ENCODE measurements at regions not wholly inside any gene's neighbourhood (a gene's known extent, or its start where the extent isn't known, plus 50 kb on each side); places are given as distances from the start of the nearest gene placed in this dataset.

GRCh38 chr7:12943781-12944180 lies 256.3 kb downstream of the ARL4A start:
- Histone ChIP-seq H3K27ac (ENCODE audit: low read depth, low read length) (no peak overlapping the region), H3K4me3 (ENCODE audit: low read depth in 1 of 2, low read length in 2 of 2) (no peak overlapping the region)

GRCh38 chr7:12945901-12946300 lies 258.5 kb downstream of the ARL4A start:
- H3K27ac ChIP-seq (ENCODE audit: low read depth, low read length): no peak overlapping the region
- no peaks in the 10 kb centered on the region for H3K27me3 ChIP-seq (ENCODE audit: control insufficient read depth in 1 of 2, insufficient read depth in 2 of 2, low read length in 2 of 2)
- no peak overlapping the region for H3K9ac ChIP-seq (ENCODE audit: low read depth in 1 of 2, low read length in 2 of 2)
- peaks cover 0 to 14% of the 10 kb centered on the region in 2 donors for H3K4me1 ChIP-seq (ENCODE audit: control insufficient read depth in 1 of 2, insufficient read depth in 2 of 2, low read length in 2 of 2)
- H3K4me3 ChIP-seq (ENCODE audit: low read depth in 1 of 2, low read length in 2 of 2): no peak overlapping the region
- no peaks in the 10 kb centered on the region for H3K9me3 ChIP-seq (ENCODE audit: control insufficient read depth in 1 of 2, low read length in 2 of 2)
- no peaks in the 10 kb centered on the region for H3K36me3 ChIP-seq (ENCODE audit: control insufficient read depth in 1 of 2, insufficient read depth in 2 of 2, low read length in 2 of 2)

More at GRCh38 chr7:12943781-12944180, 256.3 kb downstream of the ARL4A start:
- H3K36me3 ChIP-seq (ENCODE audit: control insufficient read depth in 1 of 2, insufficient read depth in 2 of 2, low read length in 2 of 2): no peaks in the 10 kb centered on the region
- H3K9me3 ChIP-seq (ENCODE audit: control insufficient read depth in 1 of 2, low read length in 2 of 2): no peaks in the 10 kb centered on the region
- H3K9ac ChIP-seq (ENCODE audit: low read depth in 1 of 2, low read length in 2 of 2): no peak overlapping the region
- H3K27me3 ChIP-seq (ENCODE audit: control insufficient read depth in 1 of 2, insufficient read depth in 2 of 2, low read length in 2 of 2): no peaks in the 10 kb centered on the region
- peaks cover 0 to 8% of the 10 kb centered on the region in 2 donors for H3K4me1 ChIP-seq (ENCODE audit: control insufficient read depth in 1 of 2, insufficient read depth in 2 of 2, low read length in 2 of 2)

- no peak overlapping the region for H3K4me3 ChIP-seq (ENCODE audit: low read depth in 1 of 2, low read length in 2 of 2)
- H3K9me3 ChIP-seq (ENCODE audit: control insufficient read depth in 1 of 2, low read length in 2 of 2): no peaks in the 10 kb centered on the region
- no peaks in the 10 kb centered on the region for H3K27me3 ChIP-seq (ENCODE audit: control insufficient read depth in 1 of 2, insufficient read depth in 2 of 2, low read length in 2 of 2)
- no peak overlapping the region for H3K27ac ChIP-seq (ENCODE audit: low read depth, low read length)
- no peaks in the 10 kb centered on the region for H3K36me3 ChIP-seq (ENCODE audit: control insufficient read depth in 1 of 2, insufficient read depth in 2 of 2, low read length in 2 of 2)
- H3K9ac ChIP-seq (ENCODE audit: low read depth in 1 of 2, low read length in 2 of 2): no peak overlapping the region
- H3K4me1 ChIP-seq (ENCODE audit: control insufficient read depth in 1 of 2, insufficient read depth in 2 of 2, low read length in 2 of 2): peaks cover 0 to 11% of the 10 kb centered on the region in 2 donors
Observed at GRCh38 chr7:12947465-12947864, 260.0 kb downstream of the ARL4A start.

- Histone ChIP-seq H3K4me1 (ENCODE audit: control insufficient read depth in 1 of 2, insufficient read depth in 2 of 2, low read length in 2 of 2) (peaks cover 0 to 6% of the 10 kb centered on the region in 2 donors), H3K27me3 (ENCODE audit: control insufficient read depth in 1 of 2, insufficient read depth in 2 of 2, low read length in 2 of 2) (no peaks in the 10 kb centered on the region), H3K9ac (ENCODE audit: low read depth in 1 of 2, low read length in 2 of 2) (no peak overlapping the region), H3K9me3 (ENCODE audit: control insufficient read depth in 1 of 2, low read length in 2 of 2) (no peaks in the 10 kb centered on the region), H3K36me3 (ENCODE audit: control insufficient read depth in 1 of 2, insufficient read depth in 2 of 2, low read length in 2 of 2) (no peaks in the 10 kb centered on the region), H3K27ac (ENCODE audit: low read depth, low read length) (no peak overlapping the region), H3K4me3 (ENCODE audit: low read depth in 1 of 2, low read length in 2 of 2) (no peak overlapping the region)
Observed at GRCh38 chr7:12949060-12949931, 261.9 kb downstream of the ARL4A start.

- Histone ChIP-seq H3K27me3 (ENCODE audit: control insufficient read depth in 1 of 2, insufficient read depth in 2 of 2, low read length in 2 of 2) (no peaks in the 10 kb centered on the region), H3K27ac (ENCODE audit: low read depth, low read length) (no peak overlapping the region), H3K9me3 (ENCODE audit: control insufficient read depth in 1 of 2, low read length in 2 of 2) (no peaks in the 10 kb centered on the region), H3K4me3 (ENCODE audit: low read depth in 1 of 2, low read length in 2 of 2) (no peak overlapping the region), H3K9ac (ENCODE audit: low read depth in 1 of 2, low read length in 2 of 2) (no peak overlapping the region), H3K36me3 (ENCODE audit: control insufficient read depth in 1 of 2, insufficient read depth in 2 of 2, low read length in 2 of 2) (no peaks in the 10 kb centered on the region), H3K4me1 (ENCODE audit: control insufficient read depth in 1 of 2, insufficient read depth in 2 of 2, low read length in 2 of 2) (peaks cover 0 to 6% of the 10 kb centered on the region in 2 donors)
Observed at GRCh38 chr7:12951397-12951801, 264.0 kb downstream of the ARL4A start.

GRCh38 chr7:12954380-12955033 lies 267.1 kb downstream of the ARL4A start:
- Histone ChIP-seq H3K9ac (ENCODE audit: low read depth in 1 of 2, low read length in 2 of 2) (no peak overlapping the region), H3K4me1 (ENCODE audit: control insufficient read depth in 1 of 2, insufficient read depth in 2 of 2, low read length in 2 of 2) (peaks cover 0 to 3% of the 10 kb centered on the region in 2 donors), H3K36me3 (ENCODE audit: control insufficient read depth in 1 of 2, insufficient read depth in 2 of 2, low read length in 2 of 2) (no peaks in the 10 kb centered on the region)

GRCh38 chr7:12957487-12957886 lies 270.1 kb downstream of the ARL4A start:
- no peaks in the 10 kb centered on the region for H3K36me3 ChIP-seq (ENCODE audit: control insufficient read depth in 1 of 2, insufficient read depth in 2 of 2, low read length in 2 of 2)

More at GRCh38 chr7:12954380-12955033, 267.1 kb downstream of the ARL4A start:
- H3K4me3 ChIP-seq (ENCODE audit: low read depth in 1 of 2, low read length in 2 of 2): no peak overlapping the region
- H3K27ac ChIP-seq (ENCODE audit: low read depth, low read length): no peak overlapping the region
- H3K27me3 ChIP-seq (ENCODE audit: control insufficient read depth in 1 of 2, insufficient read depth in 2 of 2, low read length in 2 of 2): no peaks in the 10 kb centered on the region
- no peaks in the 10 kb centered on the region for H3K9me3 ChIP-seq (ENCODE audit: control insufficient read depth in 1 of 2, low read length in 2 of 2)

GRCh38 chr7:12961910-12962480 lies 274.6 kb downstream of the ARL4A start:
- H3K4me3 ChIP-seq (ENCODE audit: low read depth in 1 of 2, low read length in 2 of 2): no peak overlapping the region
- H3K4me1 ChIP-seq (ENCODE audit: control insufficient read depth in 1 of 2, insufficient read depth in 2 of 2, low read length in 2 of 2): no peaks in the 10 kb centered on the region
- no peak overlapping the region for H3K27ac ChIP-seq (ENCODE audit: low read depth, low read length)
- no peaks in the 10 kb centered on the region for H3K9me3 ChIP-seq (ENCODE audit: control insufficient read depth in 1 of 2, low read length in 2 of 2)
- no peak overlapping the region for H3K9ac ChIP-seq (ENCODE audit: low read depth in 1 of 2, low read length in 2 of 2)
- H3K36me3 ChIP-seq (ENCODE audit: control insufficient read depth in 1 of 2, insufficient read depth in 2 of 2, low read length in 2 of 2): no peaks in the 10 kb centered on the region
- no peaks in the 10 kb centered on the region for H3K27me3 ChIP-seq (ENCODE audit: control insufficient read depth in 1 of 2, insufficient read depth in 2 of 2, low read length in 2 of 2)

More at GRCh38 chr7:12957487-12957886, 270.1 kb downstream of the ARL4A start:
- H3K4me3 ChIP-seq (ENCODE audit: low read depth in 1 of 2, low read length in 2 of 2): no peak overlapping the region
- H3K27ac ChIP-seq (ENCODE audit: low read depth, low read length): no peak overlapping the region
- no peaks in the 10 kb centered on the region for H3K27me3 ChIP-seq (ENCODE audit: control insufficient read depth in 1 of 2, insufficient read depth in 2 of 2, low read length in 2 of 2)
- no peak overlapping the region for H3K9ac ChIP-seq (ENCODE audit: low read depth in 1 of 2, low read length in 2 of 2)
- H3K4me1 ChIP-seq (ENCODE audit: control insufficient read depth in 1 of 2, insufficient read depth in 2 of 2, low read length in 2 of 2): no peaks in the 10 kb centered on the region
- no peaks in the 10 kb centered on the region for H3K9me3 ChIP-seq (ENCODE audit: control insufficient read depth in 1 of 2, low read length in 2 of 2)

- Histone ChIP-seq H3K4me3 (ENCODE audit: low read depth in 1 of 2, low read length in 2 of 2) (no peak overlapping the region), H3K9me3 (ENCODE audit: control insufficient read depth in 1 of 2, low read length in 2 of 2) (no peaks in the 10 kb centered on the region), H3K36me3 (ENCODE audit: control insufficient read depth in 1 of 2, insufficient read depth in 2 of 2, low read length in 2 of 2) (no peaks in the 10 kb centered on the region), H3K27ac (ENCODE audit: low read depth, low read length) (no peak overlapping the region), H3K4me1 (ENCODE audit: control insufficient read depth in 1 of 2, insufficient read depth in 2 of 2, low read length in 2 of 2) (no peaks in the 10 kb centered on the region), H3K27me3 (ENCODE audit: control insufficient read depth in 1 of 2, insufficient read depth in 2 of 2, low read length in 2 of 2) (no peaks in the 10 kb centered on the region), H3K9ac (ENCODE audit: low read depth in 1 of 2, low read length in 2 of 2) (no peak overlapping the region)
Observed at GRCh38 chr7:12963435-12963834, 276.0 kb downstream of the ARL4A start.

- H3K27ac ChIP-seq (ENCODE audit: low read depth, low read length): no peak overlapping the region
- H3K36me3 ChIP-seq (ENCODE audit: control insufficient read depth in 1 of 2, insufficient read depth in 2 of 2, low read length in 2 of 2): no peaks in the 10 kb centered on the region
- no peaks in the 10 kb centered on the region for H3K4me1 ChIP-seq (ENCODE audit: control insufficient read depth in 1 of 2, insufficient read depth in 2 of 2, low read length in 2 of 2)
- no peaks in the 10 kb centered on the region for H3K27me3 ChIP-seq (ENCODE audit: control insufficient read depth in 1 of 2, insufficient read depth in 2 of 2, low read length in 2 of 2)
- no peak overlapping the region for H3K9ac ChIP-seq (ENCODE audit: low read depth in 1 of 2, low read length in 2 of 2)
- H3K4me3 ChIP-seq (ENCODE audit: low read depth in 1 of 2, low read length in 2 of 2): no peak overlapping the region
- no peaks in the 10 kb centered on the region for H3K9me3 ChIP-seq (ENCODE audit: control insufficient read depth in 1 of 2, low read length in 2 of 2)
Observed at GRCh38 chr7:12964836-12965235, 277.4 kb downstream of the ARL4A start.

Measured in duodenal mucosa (tissue), 2 donors.